Ovary (tissue), 7 donors: ENCODE measurements at regions not wholly inside any gene's neighbourhood (a gene's known extent, or its start where the extent isn't known, plus 50 kb on each side); places are given as distances from the start of the nearest gene placed in this dataset.
"Not testable (repeated sequence)": the region's sequence is repeated elsewhere in the genome, so short reads cannot be mapped to it uniquely, and the experiment has no call there.

Experiments used
- DNase-seq, 5 donors: peaks; one replicate each; pipeline ENCODE4 v3.0.0-alpha.2; 2019 to 2020
- H3K27ac ChIP-seq, 2 donors: fragments of 200-600 bp; one replicate each; pipeline versions ENCODE4 v1.5.1 to v1.8.0; 2019 to 2022
- H3K27me3 ChIP-seq: fragments of 200-600 bp; one replicate; pipeline ENCODE4 v1.8.0; 2022
- H3K36me3 ChIP-seq: fragments of 200-600 bp; sonication (generic); one replicate; pipeline ENCODE4 v1.5.1; 2019
- H3K4me1 ChIP-seq: one replicate; pipeline ENCODE4 v1.8.1; 2013; ENCODE audit warnings: mild to moderate bottlenecking, moderate library complexity; ENCODE audit not compliant: insufficient read depth
- H3K4me3 ChIP-seq: fragments of 200-600 bp; sonication (generic); one replicate; pipeline ENCODE4 v1.5.1; 2017
- H3K9me3 ChIP-seq, 2 donors: fragments of 200-600 bp in 1 of 2; sonication (generic) in 1 of 2; one replicate each; pipeline versions ENCODE4 v1.5.1 to v1.8.1; 2013 to 2019; ENCODE audit warnings: mild to moderate bottlenecking in 1 of 2, moderate library complexity in 1 of 2
- EP300 ChIP-seq: sonication (generic); formaldehyde crosslinking; IDR thresholded peaks from one replicate; pipeline ENCODE4 v1.6.1; 2017; ENCODE audit warnings: antibody characterized with exemption
- POLR2A ChIP-seq: fragments of 450-650 bp; IDR thresholded peaks from one replicate; pipeline ENCODE4 v1.6.1; 2017; ENCODE audit warnings: antibody characterized with exemption, mild to moderate bottlenecking, moderate library complexity
- WGBS, 3 donors: extraction: QIAGEN DNeasy Blood & Tissue Kit in 1 of 3; methylation state at CpG; one replicate each; pipeline versions ENCODE4 v1.1.5 to v1.1.7; 2013 to 2017; 5-methylcytosine and 5-hydroxymethylcytosine counted together
- intact Hi-C, 4 donors: fragments of 100-400 bp; cut with DNase I; formaldehyde crosslinking; loops; one replicate each; pipeline versions ENCODE4 v1.11.0 to v1.15.1; 2022 to 2023
- TF ChIP-seq, protein P1 (sequence below), 3 donors: fragments of 450-650 bp in 2 of 3; fragments of 200-600 bp in 1 of 3; IDR thresholded peaks; one replicate each; pipeline versions ENCODE4 v1.5.1 to v1.8.0; 2016 to 2022; ENCODE audit warnings: antibody characterized with exemption in 3 of 3, mild to moderate bottlenecking in 1 of 3
- donor health status: DM: no; HTN: no; CAD: no; lungs with moderate emphysema.
- donor health status: DM: no; HTN: no; CAD: no.
- donor health status: Bipolar disorder and iron deficiency.
- donor health status: DM: no; HTN: no; CAD: no.
- donor health status: DM: yes; HTN: yes; CAD: no.

DNA sequence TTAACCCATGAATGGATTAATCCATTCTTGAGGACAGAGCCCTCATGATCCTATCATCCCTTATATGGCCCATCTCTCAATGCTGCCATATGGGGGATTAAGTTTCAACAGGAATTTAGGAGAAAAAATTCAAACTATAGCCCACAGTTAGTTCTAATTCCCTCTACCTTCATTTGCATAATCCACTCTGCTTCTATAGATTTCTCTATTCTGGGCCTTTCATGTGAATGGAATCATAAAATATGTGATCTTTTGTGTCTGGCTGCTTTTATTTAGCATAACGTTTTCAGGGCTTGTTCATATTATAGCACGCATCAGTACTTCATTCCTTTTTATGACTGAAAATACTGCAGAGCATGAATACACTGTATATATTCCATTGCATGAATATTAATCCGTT lies 55.4 kb downstream of the CTSL start:
- TF ChIP-seq EP300, result no peak
- TF ChIP-seq POLR2A, result no peak
- TF ChIP-seq, protein P1, sequence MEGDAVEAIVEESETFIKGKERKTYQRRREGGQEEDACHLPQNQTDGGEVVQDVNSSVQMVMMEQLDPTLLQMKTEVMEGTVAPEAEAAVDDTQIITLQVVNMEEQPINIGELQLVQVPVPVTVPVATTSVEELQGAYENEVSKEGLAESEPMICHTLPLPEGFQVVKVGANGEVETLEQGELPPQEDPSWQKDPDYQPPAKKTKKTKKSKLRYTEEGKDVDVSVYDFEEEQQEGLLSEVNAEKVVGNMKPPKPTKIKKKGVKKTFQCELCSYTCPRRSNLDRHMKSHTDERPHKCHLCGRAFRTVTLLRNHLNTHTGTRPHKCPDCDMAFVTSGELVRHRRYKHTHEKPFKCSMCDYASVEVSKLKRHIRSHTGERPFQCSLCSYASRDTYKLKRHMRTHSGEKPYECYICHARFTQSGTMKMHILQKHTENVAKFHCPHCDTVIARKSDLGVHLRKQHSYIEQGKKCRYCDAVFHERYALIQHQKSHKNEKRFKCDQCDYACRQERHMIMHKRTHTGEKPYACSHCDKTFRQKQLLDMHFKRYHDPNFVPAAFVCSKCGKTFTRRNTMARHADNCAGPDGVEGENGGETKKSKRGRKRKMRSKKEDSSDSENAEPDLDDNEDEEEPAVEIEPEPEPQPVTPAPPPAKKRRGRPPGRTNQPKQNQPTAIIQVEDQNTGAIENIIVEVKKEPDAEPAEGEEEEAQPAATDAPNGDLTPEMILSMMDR (IDR thresholded peaks at IDR 0.05), result no peak
- Histone ChIP-seq H3K4me1 (no peaks in the 10 kb centered on the region), H3K36me3 (no peaks in the 10 kb centered on the region), H3K4me3 (no peak overlapping the region), H3K27me3 (no peaks in the 10 kb centered on the region), H3K9me3 (no peaks in the 10 kb centered on the region), H3K27ac (no peak overlapping the region)
- WGBS, 3 donors, result 86 to 91% (median 87%) methylated on average over 3 of the region's 3 CpGs
- no peak for DNase-seq
- intact Hi-C loops, result no loop called here

DNA sequence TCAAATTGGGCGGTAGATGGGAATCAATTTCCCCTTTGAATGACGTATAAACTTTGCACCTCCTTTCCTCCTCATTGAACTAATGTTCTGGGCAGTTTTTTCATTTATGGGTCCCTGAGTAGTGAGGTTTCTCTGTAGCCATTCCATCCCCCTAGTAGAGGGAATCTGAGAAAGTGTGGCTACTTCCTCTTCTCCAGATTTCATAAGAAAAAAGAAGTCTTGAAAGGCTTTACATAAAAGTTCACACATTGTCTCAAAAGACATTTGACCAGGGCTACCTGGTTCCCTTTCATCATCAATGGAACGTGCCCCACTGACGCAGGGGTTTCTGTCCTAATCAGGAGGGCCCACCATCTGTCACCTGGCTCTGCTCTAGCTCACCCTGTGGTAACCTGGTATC lies 57.3 kb downstream of the CTSL start:
- no peaks in the 10 kb centered on the region for H3K36me3 ChIP-seq
- WGBS, 3 donors, result 89 to 96% (median 94%) methylated on average over 4 of the region's 4 CpGs
- H3K4me1 ChIP-seq, result no peaks in the 10 kb centered on the region
- H3K27me3 ChIP-seq, result no peaks in the 10 kb centered on the region
- intact Hi-C loops, result no loop called here
- H3K27ac ChIP-seq, result no peak overlapping the region
- H3K9me3 ChIP-seq, result no peaks in the 10 kb centered on the region
- TF ChIP-seq POLR2A, result no peak
- TF ChIP-seq EP300, result no peak
- TF ChIP-seq, protein P1 (IDR thresholded peaks at IDR 0.05), result no peak
- no peak overlapping the region for H3K4me3 ChIP-seq
- no peak for DNase-seq

DNA sequence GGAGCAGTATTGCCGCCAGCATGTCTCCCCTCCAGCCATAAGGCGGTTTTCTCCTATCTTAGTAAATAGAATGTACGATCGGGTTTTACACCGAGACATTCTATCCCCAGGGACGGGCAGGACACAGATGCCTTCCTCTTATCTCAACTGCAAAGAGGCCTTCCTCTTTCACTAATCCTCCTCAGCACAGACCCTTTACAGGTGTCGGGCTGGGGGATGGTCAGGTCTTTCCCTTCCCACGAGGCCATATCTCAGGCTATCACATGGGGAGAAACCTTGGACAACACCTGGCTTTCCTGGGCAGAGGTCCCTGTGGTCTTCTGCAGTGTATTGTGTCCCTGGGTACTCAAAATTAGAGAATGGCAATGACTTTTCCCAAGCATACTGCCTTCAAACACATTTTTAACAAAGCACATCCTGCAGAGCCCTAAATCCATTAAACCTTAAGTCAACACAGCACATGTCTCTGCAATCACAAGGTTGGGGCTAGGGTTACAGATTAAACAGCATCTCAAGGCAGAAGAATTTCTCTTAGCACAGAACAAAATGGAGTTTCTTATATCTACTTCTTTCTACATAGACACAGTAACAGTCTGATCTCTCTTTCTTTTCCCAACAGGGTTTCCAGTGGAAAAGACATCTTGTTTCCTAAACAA lies 59.5 kb downstream of the CTSL start:
- H3K4me1 ChIP-seq, intact Hi-C loops, H3K9me3 ChIP-seq, H3K27me3 ChIP-seq, H3K27ac ChIP-seq, H3K36me3 ChIP-seq, H3K4me3 ChIP-seq, DNase-seq: not testable (repeated sequence)
- WGBS, 3 donors, result 64 to 73% (median 68%) methylated on average over 8 of the region's 8 CpGs

DNA sequence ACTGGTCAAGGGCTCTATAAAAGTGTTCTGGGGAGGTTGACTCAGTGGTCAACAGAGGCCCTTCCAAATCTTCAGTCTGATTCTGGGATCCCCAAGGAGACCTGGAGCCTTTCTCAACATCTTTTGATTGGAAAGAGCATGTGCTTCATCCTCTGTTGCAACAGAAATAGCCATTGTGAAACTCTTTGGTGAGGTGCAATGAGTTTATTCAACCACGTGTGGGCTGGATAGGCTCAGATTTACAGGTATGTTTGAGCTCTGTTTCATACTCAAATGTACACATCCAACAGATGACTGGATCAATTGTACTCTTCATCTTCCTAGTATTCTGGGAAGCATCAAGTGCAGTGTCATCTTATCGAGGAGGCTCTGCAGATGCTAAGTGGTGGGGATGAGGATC lies 60.5 kb downstream of the CTSL start:
- Histone ChIP-seq H3K36me3 (no peaks in the 10 kb centered on the region), H3K9me3 (no peaks in the 10 kb centered on the region), H3K27me3 (no peaks in the 10 kb centered on the region), H3K27ac (no peak overlapping the region), H3K4me1 (no peaks in the 10 kb centered on the region), H3K4me3 (no peak overlapping the region)
- WGBS, 3 donors, result 81 to 93% (median 91%) methylated on average over 2 of the region's 2 CpGs
- intact Hi-C loops, result no loop called here
- TF ChIP-seq, protein P1 (IDR thresholded peaks at IDR 0.05), result no peak
- no peak for TF ChIP-seq POLR2A
- TF ChIP-seq EP300, result no peak
- no peak for DNase-seq

DNA sequence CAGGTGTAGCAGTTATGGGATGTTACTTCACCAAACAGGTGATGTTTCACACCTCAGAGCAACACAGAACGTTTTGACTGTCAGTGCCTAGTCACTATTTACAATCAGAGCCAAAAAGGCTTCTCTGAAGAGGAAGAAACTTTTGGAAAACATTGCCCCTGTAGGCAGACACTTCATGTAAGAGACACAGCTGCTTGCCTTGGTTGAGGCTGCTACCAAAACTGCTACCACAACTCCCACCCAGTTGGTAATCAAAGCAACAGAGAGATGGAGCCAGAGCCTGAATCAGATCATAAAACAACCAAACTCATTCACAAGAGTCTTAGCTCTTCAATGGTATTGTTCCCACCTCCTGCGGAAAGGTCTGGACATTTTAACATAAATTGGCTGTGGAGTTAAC lies 61.0 kb downstream of the CTSL start:
- Histone ChIP-seq H3K9me3 (no peaks in the 10 kb centered on the region), H3K27ac (no peak overlapping the region), H3K4me3 (no peak overlapping the region), H3K27me3 (no peaks in the 10 kb centered on the region), H3K4me1 (no peaks in the 10 kb centered on the region), H3K36me3 (no peaks in the 10 kb centered on the region)
- WGBS, 3 donors, result 60 to 65% (median 61%) methylated on average over 2 of the region's 2 CpGs
- no peak for TF ChIP-seq POLR2A
- TF ChIP-seq, protein P1 (IDR thresholded peaks at IDR 0.05), result no peak
- no peak for TF ChIP-seq EP300
- DNase-seq, result no peak
- intact Hi-C loops, result no loop called here
